ENCODE measurements at regions not wholly inside any gene's neighbourhood (a gene's known extent, or its start where the extent isn't known, plus 50 kb on each side); places are given as distances from the start of the nearest gene placed in this dataset.

DNA sequence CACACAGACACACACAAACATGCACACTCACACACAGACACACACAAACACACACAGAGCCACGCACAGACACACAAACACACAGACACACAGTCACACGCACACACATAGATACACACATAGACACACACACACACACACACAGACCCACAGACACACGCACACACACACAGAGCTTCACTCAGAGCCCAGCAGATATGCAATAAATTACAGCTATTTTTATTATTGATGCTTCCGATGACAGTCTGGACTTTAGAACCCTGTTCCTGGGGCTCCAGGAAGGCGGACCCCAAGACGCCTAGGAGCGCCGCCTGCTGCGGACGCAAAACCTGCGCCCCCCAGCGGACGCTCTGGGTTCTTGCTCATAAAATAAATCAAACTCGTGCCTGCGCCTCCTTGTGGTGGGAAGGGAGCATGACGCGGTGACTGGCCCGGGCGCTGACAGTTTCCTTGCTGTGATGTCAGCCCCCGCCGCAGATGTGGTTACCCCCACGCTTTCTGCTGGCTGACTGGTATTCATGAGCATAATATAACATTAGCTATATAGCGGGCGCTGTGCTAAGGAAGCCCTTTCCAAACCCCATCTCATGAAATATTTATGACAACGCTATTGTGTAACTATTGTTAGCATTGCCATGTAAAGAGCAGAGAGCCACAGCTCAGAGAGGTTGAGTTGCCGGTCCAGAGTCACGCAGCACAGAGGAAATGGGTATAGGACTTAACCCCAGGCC lies 64.4 kb upstream of the TM9SF2 start:
- H3K27ac ChIP-seq (ENCODE audit: low read depth, low read length) = no peak overlapping the region
- no peak overlapping the region for H4K8ac ChIP-seq (ENCODE audit: low read depth, low read length)
- H3K23ac ChIP-seq (ENCODE audit: low read length) = no peak overlapping the region
- no peak overlapping the region for H4K91ac ChIP-seq (ENCODE audit: low read depth, low read length)
- peak; percentile 74 to 92 for DNase-seq
- no peak overlapping the region for H2AK5ac ChIP-seq (ENCODE audit: low read length)
- H3K9me3 ChIP-seq (ENCODE audit: insufficient read depth, low read depth, low read length) = no peaks in the 10 kb centered on the region
- H3K79me2 ChIP-seq (ENCODE audit: control insufficient read depth, insufficient read depth, low read length, poor library complexity) = no peaks in the 10 kb centered on the region
- H2BK12ac ChIP-seq (ENCODE audit: low read length) = no peak overlapping the region
- no peak overlapping the region for H3K18ac ChIP-seq (ENCODE audit: low read length)
- no peak overlapping the region for H3K14ac ChIP-seq (ENCODE audit: low read length)
- no peak overlapping the region for H2BK5ac ChIP-seq (ENCODE audit: low read depth, low read length, poor library complexity)
- H3K9ac ChIP-seq (ENCODE audit: low read length) = no peak overlapping the region
- no peaks in the 10 kb centered on the region for H3K27me3 ChIP-seq (ENCODE audit: insufficient read depth, low read length)
- H2AFZ ChIP-seq (ENCODE audit: insufficient read depth, low read length, poor library complexity) = no peak overlapping the region
- H3K4me3 ChIP-seq (ENCODE audit: low read depth, low read length) = peak overlapping the region; percentile 35
- H3K4me1 ChIP-seq (ENCODE audit: control insufficient read depth in 1 of 2, insufficient read depth in 2 of 2, low read length in 2 of 2) = peaks cover 7 to 12% of the 10 kb centered on the region in 2 experiments
- H3K4me2 ChIP-seq (ENCODE audit: low read length) = peak overlapping the region; percentile 25
- no peak overlapping the region for H3K4ac ChIP-seq (ENCODE audit: low read depth, low read length)
- no peak overlapping the region for H2BK120ac ChIP-seq (ENCODE audit: insufficient read depth, low read length, poor library complexity)
- H4K12ac ChIP-seq (ENCODE audit: low read depth, low read length) = no peak overlapping the region
- no CpG with 5 or more reads among the region's 27 CpGs for WGBS (ENCODE audit: extremely low coverage, insufficient coverage, insufficient read length)
- no peaks in the 10 kb centered on the region for H3K36me3 ChIP-seq (ENCODE audit: control insufficient read depth in 1 of 2, insufficient read depth in 2 of 2, low read length in 2 of 2)
- peaks cover 2% of the 10 kb centered on the region for H3K79me1 ChIP-seq (ENCODE audit: low read length)

- no peak overlapping the region for H3K4ac ChIP-seq (ENCODE audit: low read depth, low read length)
- no peak overlapping the region for H3K4me2 ChIP-seq (ENCODE audit: low read length)
- no peaks in the 10 kb centered on the region for H3K9me3 ChIP-seq (ENCODE audit: insufficient read depth, low read depth, low read length)
- WGBS (ENCODE audit: extremely low coverage, insufficient coverage, insufficient read length) = no CpG with 5 or more reads among the region's 7 CpGs
- H3K4me3 ChIP-seq (ENCODE audit: low read depth, low read length) = no peak overlapping the region
- no peaks in the 10 kb centered on the region for H3K79me1 ChIP-seq (ENCODE audit: low read length)
- no peaks in the 10 kb centered on the region for H3K36me3 ChIP-seq (ENCODE audit: control insufficient read depth in 1 of 2, insufficient read depth in 2 of 2, low read length in 2 of 2)
- no peak overlapping the region for H2BK5ac ChIP-seq (ENCODE audit: low read depth, low read length, poor library complexity)
- H3K27ac ChIP-seq (ENCODE audit: low read depth, low read length) = no peak overlapping the region
- no peak overlapping the region for H2AFZ ChIP-seq (ENCODE audit: insufficient read depth, low read length, poor library complexity)
- no peak overlapping the region for H2BK12ac ChIP-seq (ENCODE audit: low read length)
- no peaks in the 10 kb centered on the region for H3K27me3 ChIP-seq (ENCODE audit: insufficient read depth, low read length)
- H4K12ac ChIP-seq (ENCODE audit: low read depth, low read length) = no peak overlapping the region
- H3K4me1 ChIP-seq (ENCODE audit: control insufficient read depth in 1 of 2, insufficient read depth in 2 of 2, low read length in 2 of 2) = peaks cover 0 to 2% of the 10 kb centered on the region in 2 experiments
- no peak overlapping the region for H4K91ac ChIP-seq (ENCODE audit: low read depth, low read length)
- no peak overlapping the region for H3K14ac ChIP-seq (ENCODE audit: low read length)
- H4K8ac ChIP-seq (ENCODE audit: low read depth, low read length) = no peak overlapping the region
- no peak overlapping the region for H2BK120ac ChIP-seq (ENCODE audit: insufficient read depth, low read length, poor library complexity)
- no peak overlapping the region for H3K23ac ChIP-seq (ENCODE audit: low read length)
- H3K9ac ChIP-seq (ENCODE audit: low read length) = peak overlapping the region; percentile 19
- DNase-seq = no peak
- H2AK5ac ChIP-seq (ENCODE audit: low read length) = no peak overlapping the region
- H3K18ac ChIP-seq (ENCODE audit: low read length) = no peak overlapping the region
- no peaks in the 10 kb centered on the region for H3K79me2 ChIP-seq (ENCODE audit: control insufficient read depth, insufficient read depth, low read length, poor library complexity)
Observed at GRCh38 chr13:99439048-99439447, 62.2 kb upstream of the TM9SF2 start.

GRCh38 chr13:99439850-99440604 lies 61.2 kb upstream of the TM9SF2 start:
- Histone ChIP-seq H4K8ac (ENCODE audit: low read depth, low read length) (no peak overlapping the region), H3K79me2 (ENCODE audit: control insufficient read depth, insufficient read depth, low read length, poor library complexity) (no peaks in the 10 kb centered on the region), H3K4me3 (ENCODE audit: low read depth, low read length) (no peak overlapping the region), H3K9me3 (ENCODE audit: insufficient read depth, low read depth, low read length) (no peaks in the 10 kb centered on the region), H3K79me1 (ENCODE audit: low read length) (no peaks in the 10 kb centered on the region), H3K23ac (ENCODE audit: low read length) (no peak overlapping the region), H4K91ac (ENCODE audit: low read depth, low read length) (no peak overlapping the region), H3K14ac (ENCODE audit: low read length) (no peak overlapping the region), H3K4me1 (ENCODE audit: control insufficient read depth in 1 of 2, insufficient read depth in 2 of 2, low read length in 2 of 2) (peaks cover 0 to 2% of the 10 kb centered on the region in 2 experiments), H3K36me3 (ENCODE audit: control insufficient read depth in 1 of 2, insufficient read depth in 2 of 2, low read length in 2 of 2) (no peaks in the 10 kb centered on the region), H3K9ac (ENCODE audit: low read length) (no peak overlapping the region), H3K27me3 (ENCODE audit: insufficient read depth, low read length) (no peaks in the 10 kb centered on the region), H4K12ac (ENCODE audit: low read depth, low read length) (no peak overlapping the region), H2BK12ac (ENCODE audit: low read length) (no peak overlapping the region), H3K4ac (ENCODE audit: low read depth, low read length) (no peak overlapping the region), H2BK5ac (ENCODE audit: low read depth, low read length, poor library complexity) (no peak overlapping the region), H3K27ac (ENCODE audit: low read depth, low read length) (no peak overlapping the region), H2BK120ac (ENCODE audit: insufficient read depth, low read length, poor library complexity) (no peak overlapping the region), H3K18ac (ENCODE audit: low read length) (no peak overlapping the region), H2AK5ac (ENCODE audit: low read length) (no peak overlapping the region), H2AFZ (ENCODE audit: insufficient read depth, low read length, poor library complexity) (no peak overlapping the region), H3K4me2 (ENCODE audit: low read length) (no peak overlapping the region)
- no CpG with 5 or more reads among the region's 11 CpGs for WGBS (ENCODE audit: extremely low coverage, insufficient coverage, insufficient read length)
- no peak for DNase-seq

DNA sequence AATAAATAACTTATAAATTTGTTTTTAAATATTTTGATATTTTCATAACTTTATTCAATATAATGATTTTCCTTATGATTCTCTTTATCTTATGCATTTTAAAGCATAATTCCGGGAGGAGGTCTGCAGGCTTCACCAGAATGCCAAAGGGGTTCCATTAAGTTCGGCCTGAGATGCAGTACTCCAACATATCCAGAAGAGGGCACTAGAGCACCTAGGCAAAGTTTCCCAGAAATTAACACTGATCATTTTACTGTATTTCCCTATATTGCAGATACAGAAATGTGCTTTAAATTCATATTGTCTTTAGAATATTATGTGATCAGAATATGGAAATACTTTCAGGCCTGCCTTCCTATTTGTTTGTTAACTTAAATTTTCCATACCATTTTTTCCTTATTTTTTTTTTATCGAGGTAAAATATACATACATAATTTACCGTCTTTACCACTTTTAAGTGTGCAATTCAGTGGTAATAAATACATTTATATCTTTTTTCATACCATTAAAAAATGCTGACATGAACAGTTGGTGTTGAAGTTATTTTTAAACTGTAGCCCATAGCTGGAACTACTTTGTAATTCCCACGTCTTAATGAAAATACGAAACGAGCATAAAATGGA lies 58.9 kb upstream of the TM9SF2 start:
- Histone ChIP-seq H3K4me3 (ENCODE audit: low read depth, low read length) (no peak overlapping the region), H4K12ac (ENCODE audit: low read depth, low read length) (no peak overlapping the region), H2AK5ac (ENCODE audit: low read length) (no peak overlapping the region), H2BK12ac (ENCODE audit: low read length) (no peak overlapping the region), H3K27me3 (ENCODE audit: insufficient read depth, low read length) (no peaks in the 10 kb centered on the region), H3K79me2 (ENCODE audit: control insufficient read depth, insufficient read depth, low read length, poor library complexity) (no peaks in the 10 kb centered on the region), H3K27ac (ENCODE audit: low read depth, low read length) (no peak overlapping the region), H3K4me2 (ENCODE audit: low read length) (no peak overlapping the region), H3K9me3 (ENCODE audit: insufficient read depth, low read depth, low read length) (no peaks in the 10 kb centered on the region), H3K79me1 (ENCODE audit: low read length) (no peaks in the 10 kb centered on the region), H3K4ac (ENCODE audit: low read depth, low read length) (no peak overlapping the region), H2AFZ (ENCODE audit: insufficient read depth, low read length, poor library complexity) (no peak overlapping the region), H3K18ac (ENCODE audit: low read length) (no peak overlapping the region), H4K8ac (ENCODE audit: low read depth, low read length) (no peak overlapping the region), H4K91ac (ENCODE audit: low read depth, low read length) (no peak overlapping the region), H3K9ac (ENCODE audit: low read length) (no peak overlapping the region), H3K4me1 (ENCODE audit: control insufficient read depth in 1 of 2, insufficient read depth in 2 of 2, low read length in 2 of 2) (no peaks in the 10 kb centered on the region), H2BK120ac (ENCODE audit: insufficient read depth, low read length, poor library complexity) (no peak overlapping the region), H3K14ac (ENCODE audit: low read length) (no peak overlapping the region), H3K36me3 (ENCODE audit: control insufficient read depth in 1 of 2, insufficient read depth in 2 of 2, low read length in 2 of 2) (no peaks in the 10 kb centered on the region), H3K23ac (ENCODE audit: low read length) (no peak overlapping the region), H2BK5ac (ENCODE audit: low read depth, low read length, poor library complexity) (no peak overlapping the region)
- WGBS (ENCODE audit: extremely low coverage, insufficient coverage, insufficient read length) = no CpG with 5 or more reads among the region's 7 CpGs
- peak; percentile 25 to 85 for DNase-seq
